GM18505 (cell line): ENCODE measurements at regions not wholly inside any gene's neighbourhood (a gene's known extent, or its start where the extent isn't known, plus 50 kb on each side); places are given as distances from the start of the nearest gene placed in this dataset.

ENCODE experiments used
- ATAC-seq: cut with Tn5 transposase; IDR thresholded peaks from one replicate; pipeline ENCODE4 v1.9.1; 2021; ENCODE audit not compliant: unreplicated experiment
- POLR2A ChIP-seq: IDR thresholded peaks from 4 replicates; pipeline ENCODE4 v1.6.1; 2011; ENCODE audit warnings: borderline replicate concordance; ENCODE audit not compliant: insufficient read depth, insufficient read length; ENCODE audit errors: extremely low read depth

- no peak for TF ChIP-seq POLR2A
- ATAC-seq: no peak
These were observed 111.1 kb downstream of the GRIN2B start for GRCh38 chr12:13870255-13870654.

DNA sequence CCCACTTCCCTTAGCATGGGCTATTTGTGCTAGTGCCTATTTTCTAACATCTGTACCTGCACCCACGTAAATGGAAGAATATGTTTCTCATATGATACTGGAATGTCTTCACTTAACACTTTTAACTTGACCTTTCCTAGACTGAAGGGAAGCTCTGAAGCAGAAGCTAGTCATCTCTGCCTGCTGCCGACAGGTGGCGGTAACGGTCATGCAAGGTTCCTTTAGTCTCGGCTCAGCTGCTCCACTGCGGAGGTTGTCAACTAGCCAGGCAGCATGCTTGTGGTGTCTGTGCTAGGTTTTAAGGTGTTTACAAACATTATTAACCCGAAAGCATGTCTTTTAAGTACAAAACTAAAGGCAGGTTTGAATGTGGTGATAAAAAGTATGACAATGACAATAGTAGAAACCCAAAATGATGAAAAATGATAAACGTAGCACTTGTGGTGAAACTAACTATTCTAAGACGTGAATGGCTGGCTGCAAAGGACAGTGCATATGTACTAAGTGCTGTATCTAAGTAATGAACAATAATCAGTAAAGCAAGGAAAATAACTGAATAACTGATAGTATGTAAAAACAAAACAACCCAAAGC, 117.2 kb downstream of the GRIN2B start:
- ATAC-seq: peak; percentile 89
- no peak for TF ChIP-seq POLR2A

DNA sequence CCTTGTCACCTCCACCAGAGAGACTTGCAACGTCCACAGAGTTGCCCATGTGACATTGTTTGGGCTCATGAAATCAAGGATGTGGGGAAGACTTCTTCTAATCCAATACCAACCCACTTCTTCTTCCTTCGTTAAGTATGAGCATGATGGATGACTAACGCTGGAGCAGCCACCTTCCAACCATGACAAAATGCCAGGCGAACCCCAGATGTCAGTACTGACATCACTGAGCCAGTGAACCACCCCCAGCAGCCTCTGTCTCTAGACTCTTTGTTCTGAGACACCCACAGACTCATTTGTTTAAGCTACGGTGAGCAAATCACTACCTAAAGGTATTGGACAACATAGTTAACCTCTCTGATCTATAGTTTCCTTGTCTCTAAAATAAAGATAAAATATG, 123.7 kb downstream of the GRIN2B start:
- no peak for TF ChIP-seq POLR2A
- ATAC-seq: no peak

GRCh38 chr12:13853471-13853870, 127.9 kb downstream of the GRIN2B start:
- ATAC-seq: no peak
- TF ChIP-seq POLR2A: no peak

- no peak for TF ChIP-seq POLR2A
- no peak for ATAC-seq
These were observed 129.6 kb downstream of the GRIN2B start for GRCh38 chr12:13851828-13852227.

GRCh38 chr12:13849456-13849855, 131.9 kb downstream of the GRIN2B start:
- ATAC-seq: no peak
- TF ChIP-seq POLR2A: no peak

GRCh38 chr12:13843841-13844240, 137.6 kb downstream of the GRIN2B start:
- TF ChIP-seq POLR2A: no peak
- ATAC-seq: no peak

DNA sequence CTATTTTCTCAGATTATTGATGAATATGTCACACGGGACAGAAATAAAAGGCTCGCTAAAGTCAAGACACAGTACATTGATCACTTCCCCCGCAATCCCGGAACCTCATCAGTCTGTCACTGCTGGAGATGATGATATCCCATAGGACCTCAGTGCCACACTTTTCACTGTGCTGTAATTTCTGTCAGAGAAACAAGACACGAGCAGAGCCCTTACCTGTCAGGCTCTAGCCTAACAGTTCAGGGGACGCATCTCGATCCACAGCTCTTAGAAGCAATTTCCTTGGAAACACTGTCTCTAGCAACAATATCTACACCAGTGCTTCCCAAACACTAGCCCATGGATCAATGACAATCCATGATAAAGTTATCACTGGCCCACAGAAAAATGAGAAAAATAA, 140.0 kb downstream of the GRIN2B start:
- no peak for TF ChIP-seq POLR2A
- no peak for ATAC-seq

DNA sequence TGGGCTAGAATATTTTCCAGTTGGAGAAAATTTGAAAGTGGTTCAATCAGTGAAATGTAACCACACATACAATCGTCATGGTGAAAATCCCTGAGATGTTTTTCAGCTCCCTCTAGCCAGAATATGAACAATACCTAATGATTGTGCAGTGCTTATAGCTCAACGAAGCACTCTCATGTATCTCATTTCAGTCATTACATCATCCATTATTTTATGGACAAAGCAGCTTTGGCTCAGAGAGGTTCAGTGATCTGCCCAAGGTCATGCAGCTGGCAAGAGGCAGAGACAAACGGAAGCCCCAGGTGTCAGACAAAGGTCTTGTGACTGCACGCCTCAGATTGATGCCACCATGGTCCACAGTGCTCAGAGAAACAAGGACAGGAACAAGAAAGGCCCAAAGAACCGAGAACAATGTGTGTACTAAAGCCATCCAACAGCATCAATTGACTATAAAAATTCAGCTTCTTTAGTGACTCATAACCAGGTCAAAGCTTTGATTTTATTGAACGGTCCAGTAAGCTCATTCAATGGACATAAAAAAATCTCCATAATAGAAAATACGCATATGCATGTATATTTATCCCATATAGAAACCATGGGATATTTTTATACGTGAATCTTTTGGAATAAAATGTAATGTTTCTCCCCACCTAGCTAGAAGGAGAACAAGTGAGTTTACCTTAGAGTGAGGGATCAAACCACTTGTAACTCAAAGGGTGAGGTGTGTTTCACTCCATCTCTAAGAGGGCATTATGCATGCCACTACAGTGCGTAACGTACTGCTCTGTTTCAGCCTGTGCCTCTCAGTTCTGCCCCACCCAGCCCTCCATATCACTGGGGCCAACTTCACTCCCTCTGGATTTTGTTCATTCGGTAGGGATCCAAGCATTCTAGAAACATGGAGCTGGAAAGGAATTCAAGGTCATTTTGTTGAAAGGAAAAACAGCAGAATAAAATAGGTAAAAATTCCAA, 141.8 kb downstream of the GRIN2B start:
- no peak for TF ChIP-seq POLR2A
- ATAC-seq: no peak

DNA sequence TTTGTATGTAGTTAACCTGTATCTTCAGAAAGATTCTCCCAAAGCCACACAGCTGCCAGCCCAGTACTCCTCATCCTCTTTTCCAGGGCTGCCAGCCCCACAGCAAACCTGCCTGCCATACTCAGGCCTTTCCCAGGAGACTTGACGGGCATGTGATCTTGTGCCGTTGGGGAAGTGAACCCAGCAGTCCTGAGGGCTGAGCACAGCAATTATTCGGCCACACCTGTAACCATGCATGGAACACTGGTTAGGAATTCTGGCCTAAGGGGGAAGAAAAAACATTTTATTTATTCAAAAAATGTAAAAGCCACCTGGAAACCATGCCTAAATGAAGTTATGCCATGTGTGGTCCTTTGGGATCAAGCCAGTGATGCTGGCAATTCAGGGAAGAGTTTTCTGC, 145.3 kb downstream of the GRIN2B start:
- ATAC-seq: no peak
- TF ChIP-seq POLR2A: no peak

- ATAC-seq: no peak
- TF ChIP-seq POLR2A: no peak
These were observed 145.8 kb downstream of the GRIN2B start for GRCh38 chr12:13835652-13836051.

DNA sequence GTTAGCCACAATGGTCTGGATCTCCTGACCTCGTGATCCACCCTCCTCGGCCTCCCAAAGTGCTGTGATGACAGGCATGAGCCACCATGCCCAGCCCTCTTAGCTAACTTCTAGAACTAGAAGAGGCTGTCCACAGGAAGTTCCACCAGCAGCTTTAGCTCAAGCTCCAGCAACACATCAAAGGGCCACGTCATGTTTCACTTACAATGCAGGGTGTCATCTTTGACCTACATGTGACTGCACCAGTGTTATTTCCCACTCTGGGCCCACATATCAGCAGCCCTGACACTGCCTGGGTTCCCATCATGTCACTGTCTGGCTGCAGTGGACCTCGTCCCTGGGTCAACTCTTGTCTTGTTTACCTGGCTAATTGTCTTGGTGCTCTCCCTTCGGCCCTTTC, 147.2 kb downstream of the GRIN2B start:
- no peak for TF ChIP-seq POLR2A

DNA sequence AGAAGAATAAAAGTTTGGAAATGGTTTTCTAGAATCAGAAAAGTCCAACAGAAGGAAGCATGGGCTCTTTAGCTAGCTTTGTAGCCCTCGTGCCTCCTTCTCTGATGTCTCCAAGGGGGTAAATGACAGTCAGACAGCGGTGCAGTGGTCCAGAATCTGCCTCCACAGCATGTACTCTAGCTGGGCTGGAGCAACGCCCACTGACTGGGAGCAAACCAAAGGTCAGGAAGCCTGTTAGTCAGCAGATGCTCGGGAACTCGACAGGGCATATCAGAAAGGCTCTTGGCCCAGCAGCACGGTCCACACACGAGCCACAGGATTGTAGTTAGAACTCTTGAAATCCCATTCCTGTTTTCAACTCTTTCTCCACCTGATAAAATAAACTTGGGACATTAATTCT, 164.3 kb downstream of the GRIN2B start:
- TF ChIP-seq POLR2A: no peak
- ATAC-seq: no peak

More for the DNA sequence above, 147.2 kb downstream of the GRIN2B start:
- no peak for ATAC-seq

- ATAC-seq: no peak
These were observed 165.0 kb downstream of the GRIN2B start for GRCh38 chr12:13816394-13816793.

More at GRCh38 chr12:13816394-13816793, 165.0 kb downstream of the GRIN2B start:
- no peak for TF ChIP-seq POLR2A
